Ectodermal cell (in vitro differentiated cells): ENCODE measurements at regions not wholly inside any gene's neighbourhood (a gene's known extent, or its start where the extent isn't known, plus 50 kb on each side); places are given as distances from the start of the nearest gene placed in this dataset.

Experiments used
- H3K27ac ChIP-seq: 2 replicates; pipeline ENCODE4 v1.7.0; 2013; ENCODE audit warnings: mild to moderate bottlenecking, low read depth, low read length; ENCODE audit not compliant: insufficient read depth, poor library complexity, severe bottlenecking
- H3K27me3 ChIP-seq: 2 replicates; pipeline ENCODE4 v1.7.0; 2013; ENCODE audit warnings: mild to moderate bottlenecking, low read length; ENCODE audit not compliant: insufficient read depth, control insufficient read depth, poor library complexity, severe bottlenecking
- H3K36me3 ChIP-seq: one replicate; pipeline ENCODE4 v1.7.0; 2013; ENCODE audit warnings: low read length; ENCODE audit not compliant: control insufficient read depth, insufficient read depth
- H3K4me1 ChIP-seq: one replicate; pipeline ENCODE4 v1.7.0; 2013; ENCODE audit warnings: low read length; ENCODE audit not compliant: control insufficient read depth, insufficient read depth
- H3K4me3 ChIP-seq: 2 replicates; pipeline ENCODE4 v1.7.0; 2013; ENCODE audit warnings: low read depth, low read length, control low read depth; ENCODE audit not compliant: insufficient read depth
- H3K9me3 ChIP-seq: 2 replicates; pipeline ENCODE4 v1.7.0; 2013; ENCODE audit warnings: mild to moderate bottlenecking, low read length, moderate library complexity; ENCODE audit not compliant: control insufficient read depth
- WGBS, 2 experiments: methylation state at CpG; one replicate each; pipeline ENCODE4 v1.1.7; 2013; ENCODE audit warnings: missing lambda C conversion rate in 2 of 2; 5-methylcytosine and 5-hydroxymethylcytosine counted together

DNA sequence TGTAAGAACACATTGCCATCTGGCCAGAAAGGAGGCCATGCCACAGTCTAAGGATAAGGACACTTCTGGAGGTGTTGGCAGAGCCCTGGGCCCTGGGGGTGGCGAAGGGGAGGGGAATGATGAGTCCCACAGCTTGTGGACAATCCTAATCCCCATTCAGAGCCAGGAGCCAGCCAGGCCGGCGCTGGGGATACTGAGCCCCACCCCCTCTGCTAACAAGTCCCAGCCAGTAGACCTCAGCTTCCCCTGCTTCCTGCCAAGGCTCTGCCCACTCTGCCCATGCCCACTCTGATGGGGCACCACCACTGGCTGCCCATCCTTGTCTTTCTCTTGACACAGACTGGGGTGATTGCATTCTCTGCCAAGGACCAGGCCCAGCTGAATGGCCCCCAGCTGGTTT lies 71.9 kb downstream of the NAV1 start:
- Histone ChIP-seq H3K36me3 (no peaks in the 10 kb centered on the region), H3K9me3 (no peaks in the 10 kb centered on the region), H3K27ac (no peak overlapping the region), H3K4me3 (no peak overlapping the region), H3K4me1 (peaks cover 8% of the 10 kb centered on the region), H3K27me3 (peaks cover 6% of the 10 kb centered on the region)
- 49 to 55% methylated on average over 3 of the region's 3 CpGs for WGBS, 2 experiments

DNA sequence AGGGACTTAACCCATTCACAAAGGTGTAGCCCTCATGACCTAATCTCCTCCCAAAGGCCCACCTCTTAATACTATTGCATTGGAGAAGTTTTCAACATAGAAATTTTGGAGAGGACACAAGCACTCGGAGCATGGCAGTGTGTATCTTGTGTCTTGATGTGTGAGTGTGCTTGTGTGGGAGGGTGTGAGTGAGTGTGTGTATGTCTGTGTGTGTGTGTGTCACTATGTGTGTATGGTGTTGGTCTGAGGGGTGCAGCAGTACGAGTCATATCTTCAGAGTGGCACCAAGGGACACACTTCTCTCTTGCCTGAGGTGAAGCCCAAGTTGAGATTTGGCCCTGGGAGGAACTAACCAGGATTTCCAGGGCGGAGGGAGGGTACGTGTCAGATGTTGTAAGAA lies 73.7 kb downstream of the NAV1 start:
- H3K9me3 ChIP-seq = no peaks in the 10 kb centered on the region
- WGBS, 2 experiments = 91 to 96% methylated on average over 4 of the region's 4 CpGs

DNA sequence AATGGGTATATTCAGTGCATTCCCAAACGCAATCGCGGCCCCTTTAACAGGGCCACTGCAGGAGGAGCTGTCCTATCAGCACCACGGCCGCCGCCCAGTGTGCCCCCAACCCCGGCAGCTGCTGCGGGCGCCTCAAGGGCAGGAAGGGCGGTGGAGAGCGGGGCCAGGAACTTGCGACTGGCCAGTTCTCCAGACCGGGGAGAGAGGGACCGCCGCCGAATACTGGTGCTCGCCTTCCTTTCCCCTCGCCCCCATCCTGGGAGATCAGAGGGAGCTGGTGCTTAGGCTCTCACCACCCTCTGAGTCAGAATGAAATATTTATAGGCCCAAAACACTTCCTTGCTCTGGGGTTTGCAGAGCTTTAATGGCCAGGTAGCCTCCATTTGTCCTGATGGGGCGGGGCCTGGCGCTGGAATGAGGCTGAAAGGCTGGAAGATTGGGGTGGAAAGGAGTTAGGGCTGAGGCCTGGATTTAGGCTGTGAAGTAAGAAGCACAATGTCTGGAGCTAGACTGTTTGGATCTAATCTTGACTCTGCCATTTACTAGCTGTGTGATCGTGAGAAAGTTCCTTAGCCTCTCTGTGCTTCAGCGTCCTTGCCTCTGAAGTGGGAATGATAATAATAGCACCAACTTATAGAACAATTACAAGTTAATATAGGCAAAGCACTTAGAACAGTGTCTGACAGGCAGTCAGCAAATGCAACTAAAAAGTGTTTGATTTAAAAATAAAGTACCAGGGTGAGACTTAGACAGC lies 75.5 kb downstream of the NAV1 start:
- H3K4me1 ChIP-seq = peaks cover 8% of the 10 kb centered on the region
- no peak overlapping the region for H3K27ac ChIP-seq
- H3K9me3 ChIP-seq = no peaks in the 10 kb centered on the region
- H3K36me3 ChIP-seq = no peaks in the 10 kb centered on the region
- H3K4me3 ChIP-seq = no peak overlapping the region
- peaks cover 6% of the 10 kb centered on the region for H3K27me3 ChIP-seq
- WGBS, 2 experiments = 11 to 12% methylated on average over 22 of the region's 22 CpGs

More for the DNA sequence above, 73.7 kb downstream of the NAV1 start:
- peaks cover 6% of the 10 kb centered on the region for H3K27me3 ChIP-seq
- H3K27ac ChIP-seq = no peak overlapping the region
- no peaks in the 10 kb centered on the region for H3K36me3 ChIP-seq
- peaks cover 8% of the 10 kb centered on the region for H3K4me1 ChIP-seq
- no peak overlapping the region for H3K4me3 ChIP-seq

DNA sequence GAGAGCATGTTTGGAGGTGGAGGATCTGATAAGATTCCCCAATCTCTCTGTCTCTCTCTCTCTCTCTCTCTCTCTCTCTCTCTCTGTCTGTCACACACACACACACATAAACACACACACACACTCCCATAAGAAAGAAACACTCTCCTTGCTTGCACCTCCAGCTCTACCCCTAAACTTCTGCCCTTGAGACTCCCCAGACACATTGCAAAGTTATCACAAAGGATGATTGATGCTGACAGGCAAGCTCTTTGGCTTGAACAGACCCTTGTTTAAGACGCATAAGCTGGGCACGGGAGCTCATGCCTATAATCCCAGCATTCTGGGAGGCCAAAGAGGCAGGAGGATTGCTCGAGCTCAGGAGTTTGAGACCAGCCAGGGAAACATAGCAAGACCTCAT lies 78.2 kb downstream of the NAV1 start:
- peaks cover 6% of the 10 kb centered on the region for H3K27me3 ChIP-seq
- no peaks in the 10 kb centered on the region for H3K9me3 ChIP-seq
- H3K27ac ChIP-seq = no peak overlapping the region
- H3K4me1 ChIP-seq = no peaks in the 10 kb centered on the region
- no peak overlapping the region for H3K4me3 ChIP-seq
- WGBS, 2 experiments = 81 to 82% methylated on average over 3 of the region's 3 CpGs
- no peaks in the 10 kb centered on the region for H3K36me3 ChIP-seq

DNA sequence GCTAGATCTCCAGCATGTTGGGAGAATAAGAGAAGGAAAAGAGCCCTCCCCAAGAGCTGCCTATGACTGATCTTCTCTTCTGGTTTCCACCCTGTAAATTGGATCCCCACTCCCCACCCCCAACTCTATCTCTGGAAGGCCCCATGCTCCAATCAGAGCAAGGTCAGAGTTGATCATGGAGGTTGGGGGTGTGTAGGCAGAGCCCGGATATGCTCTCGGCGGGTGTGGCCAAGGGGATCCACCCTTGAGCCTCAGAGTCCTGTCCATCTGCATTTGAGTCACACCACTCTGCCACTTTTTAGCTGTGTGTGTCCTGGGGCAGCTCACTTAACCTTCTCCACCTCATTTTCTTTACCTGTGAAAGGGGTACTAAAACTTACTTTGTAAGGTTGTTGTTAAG lies 79.5 kb downstream of the NAV1 start:
- Histone ChIP-seq H3K36me3 (no peaks in the 10 kb centered on the region), H3K4me1 (no peaks in the 10 kb centered on the region)
- 87 to 90% methylated on average over 3 of the region's 3 CpGs for WGBS, 2 experiments

DNA sequence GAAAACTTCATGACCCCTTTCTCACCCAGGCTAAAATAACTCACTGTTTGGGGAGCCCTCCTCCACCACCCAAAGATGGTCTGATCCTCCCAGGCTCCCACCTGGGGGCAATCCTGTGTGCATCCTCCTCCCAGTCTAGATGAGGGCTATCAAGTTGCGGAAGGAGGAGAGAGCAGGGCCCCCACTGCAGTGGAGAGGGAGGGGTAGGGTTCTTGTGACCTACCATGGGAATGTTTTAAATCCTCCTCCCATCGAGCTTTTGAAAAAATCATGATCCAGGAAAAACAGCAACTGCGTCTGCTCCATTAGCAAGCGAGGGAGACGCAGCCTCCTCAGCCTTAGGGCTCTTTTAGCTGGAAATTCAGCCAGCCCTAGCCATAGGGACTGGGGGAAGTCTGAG lies 80.0 kb downstream of the NAV1 start:
- no peak overlapping the region for H3K4me3 ChIP-seq
- no peaks in the 10 kb centered on the region for H3K4me1 ChIP-seq
- H3K36me3 ChIP-seq = no peaks in the 10 kb centered on the region
- H3K27me3 ChIP-seq = peaks cover 6% of the 10 kb centered on the region
- H3K9me3 ChIP-seq = no peaks in the 10 kb centered on the region
- no peak overlapping the region for H3K27ac ChIP-seq
- 87 to 89% methylated on average over 5 of the region's 5 CpGs for WGBS, 2 experiments

More for the DNA sequence above, 79.5 kb downstream of the NAV1 start:
- no peak overlapping the region for H3K4me3 ChIP-seq
- no peak overlapping the region for H3K27ac ChIP-seq
- H3K27me3 ChIP-seq = peaks cover 6% of the 10 kb centered on the region
- H3K9me3 ChIP-seq = no peaks in the 10 kb centered on the region

DNA sequence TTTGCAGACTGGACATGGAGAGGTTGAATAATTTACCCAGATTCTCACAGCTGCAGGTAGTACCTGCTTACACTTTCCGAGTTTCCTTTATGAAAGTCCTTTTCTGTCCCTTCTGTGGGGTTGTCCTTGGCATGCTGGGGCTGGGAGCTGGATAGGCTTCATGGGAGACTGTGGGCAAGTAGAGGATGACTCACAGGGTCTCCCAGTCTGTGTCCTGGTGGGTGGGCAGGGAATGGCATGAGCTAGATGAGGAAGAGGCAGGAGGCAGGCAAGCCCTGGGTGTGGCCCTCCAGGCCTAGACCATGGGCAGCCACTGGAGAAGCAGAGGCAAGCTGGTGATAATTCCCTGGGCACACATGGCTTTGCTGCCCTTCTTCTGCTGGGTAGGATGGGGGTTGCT lies 80.6 kb downstream of the NAV1 start:
- H3K27me3 ChIP-seq = peaks cover 4% of the 10 kb centered on the region
- H3K4me3 ChIP-seq = no peak overlapping the region
- H3K36me3 ChIP-seq = no peaks in the 10 kb centered on the region
- WGBS, 2 experiments = 95 to 100% methylated on average over 1 of the region's 1 CpG
- no peaks in the 10 kb centered on the region for H3K9me3 ChIP-seq
- H3K4me1 ChIP-seq = no peaks in the 10 kb centered on the region
- H3K27ac ChIP-seq = no peak overlapping the region

DNA sequence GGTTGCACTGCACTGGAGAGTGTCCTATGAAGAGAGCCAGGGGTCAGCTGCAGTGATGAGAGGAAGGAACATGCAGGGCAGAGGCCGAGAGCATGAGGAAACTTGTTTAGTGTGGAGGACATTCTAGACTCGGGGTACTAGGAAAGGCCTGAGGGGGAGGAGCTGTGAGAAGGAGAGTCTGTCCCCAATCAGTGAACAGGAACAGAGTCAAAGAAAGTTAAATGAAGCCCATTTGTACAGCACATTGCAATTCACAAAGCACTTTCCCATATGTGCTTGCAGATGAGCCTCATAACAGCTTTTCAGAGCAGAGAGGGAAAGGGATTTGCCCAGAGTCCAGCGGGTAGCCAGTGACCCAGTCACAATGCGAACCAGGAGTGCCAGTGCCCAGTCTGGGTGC lies 83.4 kb downstream of the NAV1 start:
- no peak overlapping the region for H3K4me3 ChIP-seq
- no peaks in the 10 kb centered on the region for H3K9me3 ChIP-seq
- H3K27me3 ChIP-seq = no peaks in the 10 kb centered on the region
- H3K4me1 ChIP-seq = no peaks in the 10 kb centered on the region
- 88% methylated on average over 4 of the region's 4 CpGs for WGBS, 2 experiments
- H3K36me3 ChIP-seq = no peaks in the 10 kb centered on the region
- no peak overlapping the region for H3K27ac ChIP-seq

DNA sequence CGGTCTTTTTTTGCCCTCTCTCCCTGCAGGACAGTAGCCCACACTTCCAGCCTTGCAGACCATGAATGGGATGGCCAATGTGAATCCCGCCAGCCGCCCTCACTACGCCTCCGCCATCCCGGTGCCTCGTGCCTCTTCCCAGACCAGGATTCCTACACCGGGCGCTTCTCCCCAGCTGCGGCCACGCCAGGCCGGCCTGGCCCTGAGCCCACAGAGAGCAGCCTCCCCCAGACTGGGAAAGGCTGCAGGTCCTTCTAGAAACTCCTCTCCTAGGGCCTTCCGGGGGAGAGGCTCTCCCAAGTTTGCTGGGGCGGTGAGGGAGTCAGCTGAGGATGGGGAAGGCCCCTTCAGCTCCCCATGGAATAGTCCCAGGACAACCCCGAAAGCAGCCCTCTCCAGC lies 83.9 kb downstream of the NAV1 start:
- peaks cover 3% of the 10 kb centered on the region for H3K4me1 ChIP-seq
- H3K36me3 ChIP-seq = no peaks in the 10 kb centered on the region
- WGBS, 2 experiments = 94 to 95% methylated on average over 15 of the region's 15 CpGs
- no peak overlapping the region for H3K27ac ChIP-seq
- H3K27me3 ChIP-seq = no peaks in the 10 kb centered on the region
- H3K9me3 ChIP-seq = no peaks in the 10 kb centered on the region
- no peak overlapping the region for H3K4me3 ChIP-seq

DNA sequence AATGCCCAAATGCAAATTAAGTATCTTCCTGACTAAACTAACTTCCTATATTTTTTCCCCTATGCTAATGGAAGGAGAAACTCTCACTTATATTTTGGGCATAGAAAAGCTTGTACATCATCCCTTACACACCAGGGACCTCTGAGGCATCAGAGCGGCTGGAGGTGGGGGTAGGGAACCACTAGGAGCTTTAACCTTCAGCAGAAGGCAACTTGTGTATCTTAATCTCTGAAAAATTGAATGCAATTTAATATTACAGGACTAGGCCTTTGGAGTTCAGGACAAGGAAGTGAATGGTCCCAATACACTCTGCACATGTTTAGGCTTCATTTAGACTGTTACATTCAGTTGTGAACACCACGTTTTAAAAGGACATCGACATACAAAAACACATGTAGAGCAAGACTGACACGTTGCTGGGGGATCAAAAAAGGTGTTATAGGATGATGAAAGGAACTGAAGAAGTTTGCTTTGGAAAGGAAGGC lies 85.9 kb downstream of the NAV1 start:
- Histone ChIP-seq H3K36me3 (no peaks in the 10 kb centered on the region), H3K9me3 (no peaks in the 10 kb centered on the region), H3K27me3 (no peaks in the 10 kb centered on the region), H3K4me3 (no peak overlapping the region), H3K27ac (no peak overlapping the region), H3K4me1 (peaks cover 16% of the 10 kb centered on the region)
- 94 to 95% methylated on average over 4 of the region's 4 CpGs for WGBS, 2 experiments
